Left ventricle myocardium inferior (tissue), 1 donor: ENCODE measurements at regions not wholly inside any gene's neighbourhood (a gene's known extent, or its start where the extent isn't known, plus 50 kb on each side); places are given as distances from the start of the nearest gene placed in this dataset.

ENCODE experiments used
- DNase-seq: peaks from one replicate; pipeline ENCODE4 v3.0.0-alpha.2; 2020
- H3K27ac ChIP-seq: fragments of 200-600 bp; replicated peaks from 2 replicates; pipeline ENCODE4 v1.8.0; 2021
- H3K27me3 ChIP-seq: fragments of 200-600 bp; 2 replicates; pipeline ENCODE4 v1.8.0; 2021; ENCODE audit warnings: low read depth
- H3K36me3 ChIP-seq: fragments of 200-600 bp; 2 replicates; pipeline ENCODE4 v1.8.0; 2021
- H3K4me1 ChIP-seq: fragments of 200-600 bp; 2 replicates; pipeline ENCODE4 v1.8.0; 2021
- H3K4me3 ChIP-seq: fragments of 200-600 bp; 2 replicates; pipeline ENCODE4 v1.8.0; 2021; ENCODE audit warnings: mild to moderate bottlenecking, moderate library complexity
- H3K9me3 ChIP-seq: fragments of 200-600 bp; replicated peaks from 2 replicates; pipeline ENCODE4 v1.8.0; 2021
- intact Hi-C: fragments of 100-400 bp; cut with micrococcal nuclease; formaldehyde crosslinking; loops from one replicate; pipeline ENCODE4 v1.11.0; 2022
- TF ChIP-seq, protein P1 (sequence below): fragments of 200-600 bp; IDR thresholded peaks from 2 replicates; pipeline ENCODE4 v1.8.0; 2021; ENCODE audit warnings: antibody characterized with exemption, mild to moderate bottlenecking, borderline replicate concordance
- donor health status: DM: no; HTN: yes; CAD: no; lungs with severe emphysema.

- intact Hi-C loops, result no loop called here
Observed at GRCh38 chr5:60149081-60149480, 255.6 kb upstream of the PDE4D start.

DNA sequence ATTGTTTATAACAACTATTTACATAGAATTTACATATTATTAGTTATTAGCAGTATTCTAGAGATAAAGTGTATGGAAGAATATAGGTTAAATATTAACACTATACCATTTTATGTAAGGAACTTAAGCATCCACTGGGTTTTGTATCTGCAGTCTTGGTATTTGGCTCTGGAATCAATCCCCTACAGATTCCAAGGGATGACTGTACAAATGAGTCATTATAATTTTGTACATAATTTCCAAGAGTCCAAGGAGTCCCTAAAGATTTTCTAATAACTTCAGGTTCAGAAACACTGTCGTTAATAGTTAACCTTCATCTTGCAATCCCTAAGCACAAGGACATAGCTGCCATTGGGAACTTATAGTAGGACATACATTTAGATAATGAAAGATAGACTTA is 254.8 kb upstream of the PDE4D start:
- no peak overlapping the region for H3K4me3 ChIP-seq
- intact Hi-C loops, result no loop called here
- TF ChIP-seq, protein P1, sequence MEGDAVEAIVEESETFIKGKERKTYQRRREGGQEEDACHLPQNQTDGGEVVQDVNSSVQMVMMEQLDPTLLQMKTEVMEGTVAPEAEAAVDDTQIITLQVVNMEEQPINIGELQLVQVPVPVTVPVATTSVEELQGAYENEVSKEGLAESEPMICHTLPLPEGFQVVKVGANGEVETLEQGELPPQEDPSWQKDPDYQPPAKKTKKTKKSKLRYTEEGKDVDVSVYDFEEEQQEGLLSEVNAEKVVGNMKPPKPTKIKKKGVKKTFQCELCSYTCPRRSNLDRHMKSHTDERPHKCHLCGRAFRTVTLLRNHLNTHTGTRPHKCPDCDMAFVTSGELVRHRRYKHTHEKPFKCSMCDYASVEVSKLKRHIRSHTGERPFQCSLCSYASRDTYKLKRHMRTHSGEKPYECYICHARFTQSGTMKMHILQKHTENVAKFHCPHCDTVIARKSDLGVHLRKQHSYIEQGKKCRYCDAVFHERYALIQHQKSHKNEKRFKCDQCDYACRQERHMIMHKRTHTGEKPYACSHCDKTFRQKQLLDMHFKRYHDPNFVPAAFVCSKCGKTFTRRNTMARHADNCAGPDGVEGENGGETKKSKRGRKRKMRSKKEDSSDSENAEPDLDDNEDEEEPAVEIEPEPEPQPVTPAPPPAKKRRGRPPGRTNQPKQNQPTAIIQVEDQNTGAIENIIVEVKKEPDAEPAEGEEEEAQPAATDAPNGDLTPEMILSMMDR, result no peak

More at GRCh38 chr5:60149081-60149480, 255.6 kb upstream of the PDE4D start:
- no peak for DNase-seq
- H3K27me3 ChIP-seq, result no peaks in the 10 kb centered on the region
- H3K9me3 ChIP-seq, result peaks cover 32% of the 10 kb centered on the region
- no peak overlapping the region for H3K4me3 ChIP-seq
- TF ChIP-seq, protein P1, result no peak
- H3K36me3 ChIP-seq, result no peaks in the 10 kb centered on the region
- H3K27ac ChIP-seq, result no peak overlapping the region
- no peaks in the 10 kb centered on the region for H3K4me1 ChIP-seq

GRCh38 chr5:60147791-60148190 is 254.3 kb upstream of the PDE4D start:
- H3K4me1 ChIP-seq, result no peaks in the 10 kb centered on the region
- intact Hi-C loops, result no loop called here
- no peak overlapping the region for H3K27ac ChIP-seq
- H3K4me3 ChIP-seq, result no peak overlapping the region
- no peak for DNase-seq
- H3K36me3 ChIP-seq, result no peaks in the 10 kb centered on the region
- peaks cover 31% of the 10 kb centered on the region for H3K9me3 ChIP-seq
- TF ChIP-seq, protein P1, result no peak
- no peaks in the 10 kb centered on the region for H3K27me3 ChIP-seq

More for the DNA sequence above, 254.8 kb upstream of the PDE4D start:
- H3K27me3 ChIP-seq, result no peaks in the 10 kb centered on the region
- no peaks in the 10 kb centered on the region for H3K36me3 ChIP-seq
- H3K27ac ChIP-seq, result no peak overlapping the region
- no peak for DNase-seq
- H3K9me3 ChIP-seq, result peaks cover 31% of the 10 kb centered on the region
- no peaks in the 10 kb centered on the region for H3K4me1 ChIP-seq

DNA sequence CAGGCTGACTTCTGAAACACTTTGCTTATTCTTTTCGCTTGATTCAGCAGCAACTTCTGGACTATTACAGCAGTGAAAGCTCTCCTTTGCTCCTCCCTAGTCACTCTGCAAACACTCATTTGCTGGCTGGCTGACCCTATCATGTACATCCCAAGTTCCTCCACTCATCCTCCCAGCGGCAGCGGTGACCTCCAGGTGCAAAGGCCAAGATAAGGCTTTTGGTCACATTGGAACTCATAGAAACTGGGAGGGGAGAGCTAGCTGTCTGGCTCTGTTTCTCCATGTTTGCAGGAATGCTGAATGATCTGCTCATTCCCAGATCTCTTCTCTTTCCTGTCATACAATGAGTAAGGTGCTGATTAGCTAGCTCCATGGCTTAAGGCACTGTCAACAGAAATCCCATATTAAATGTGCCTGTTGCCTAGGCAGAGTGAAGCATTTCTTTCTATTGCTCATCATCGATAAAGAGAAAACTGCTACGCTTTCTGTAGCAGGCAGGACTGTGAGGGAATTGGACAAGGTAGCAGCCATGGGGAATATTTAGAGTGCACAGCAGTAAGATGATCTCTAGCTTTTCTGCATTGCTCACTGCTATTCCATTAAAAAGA is 250.5 kb upstream of the PDE4D start:
- TF ChIP-seq, protein P1, result no peak
- H3K4me3 ChIP-seq, result no peak overlapping the region
- no peaks in the 10 kb centered on the region for H3K4me1 ChIP-seq
- no peak overlapping the region for H3K27ac ChIP-seq
- peaks cover 12% of the 10 kb centered on the region for H3K9me3 ChIP-seq
- H3K36me3 ChIP-seq, result no peaks in the 10 kb centered on the region
- no peaks in the 10 kb centered on the region for H3K27me3 ChIP-seq
- no peak for DNase-seq
- intact Hi-C loops, result no loop called here

DNA sequence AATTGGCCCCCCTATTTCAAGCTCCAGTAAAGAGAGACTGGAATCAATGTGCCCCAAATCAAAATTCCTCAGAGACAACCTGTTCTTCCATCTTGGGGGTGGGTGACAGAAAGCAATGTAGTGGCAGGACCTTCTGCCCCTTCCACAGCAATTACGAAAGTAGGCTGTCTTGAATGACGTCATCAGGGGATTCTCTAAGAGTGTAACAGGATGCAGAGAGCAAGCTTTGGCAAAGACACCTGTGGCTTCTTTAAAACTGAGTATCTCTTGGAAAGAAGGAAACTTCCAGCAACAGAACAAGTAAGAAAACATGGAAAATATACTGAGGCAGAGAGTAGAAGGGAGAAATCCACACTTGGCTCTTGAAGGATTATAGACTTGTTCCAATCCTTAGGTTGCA is 247.6 kb upstream of the PDE4D start:
- no peaks in the 10 kb centered on the region for H3K36me3 ChIP-seq
- H3K27me3 ChIP-seq, result no peaks in the 10 kb centered on the region
- no peak overlapping the region for H3K4me3 ChIP-seq
- intact Hi-C loops, result no loop called here
- no peaks in the 10 kb centered on the region for H3K4me1 ChIP-seq
- no peak overlapping the region for H3K27ac ChIP-seq
- H3K9me3 ChIP-seq, result no peaks in the 10 kb centered on the region
- TF ChIP-seq, protein P1, result no peak
- DNase-seq, result no peak
